Esophagus muscularis mucosa (tissue), 4 donors: ENCODE measurements at regions not wholly inside any gene's neighbourhood (a gene's known extent, or its start where the extent isn't known, plus 50 kb on each side); places are given as distances from the start of the nearest gene placed in this dataset.
A peak's percentile ranks its signal among the peaks of the same experiment; 100 is the strongest.

Source experiments
- DNase-seq: peaks from one replicate; pipeline ENCODE4 v3.0.0-alpha.2; 2017; ENCODE audit errors: extremely low spot score
- H3K27ac ChIP-seq, 4 donors: fragments of 200-600 bp; sonication (generic); replicated peaks in 1 of 4; 1 replicate in 3 of 4; 2 replicates in 1 of 4; pipeline ENCODE4 v1.5.1; 2016 to 2019; ENCODE audit warnings: mild to moderate bottlenecking in 1 of 4
- H3K27me3 ChIP-seq, 4 donors: fragments of 200-600 bp; sonication (generic); one replicate each; pipeline versions ENCODE4 v1.5.1 to v1.6.0; 2016 to 2019
- H3K36me3 ChIP-seq, 4 donors: fragments of 200-600 bp; sonication (generic); one replicate each; pipeline ENCODE4 v1.5.1; 2016 to 2019
- H3K4me1 ChIP-seq, 4 donors: fragments of 200-600 bp; sonication (generic); one replicate each; pipeline ENCODE4 v1.5.1; 2016 to 2019
- H3K4me3 ChIP-seq, 4 donors: fragments of 200-600 bp; sonication (generic); 1 replicate in 2 of 4; 2 replicates in 2 of 4; pipeline ENCODE4 v1.5.1; 2016 to 2019; ENCODE audit warnings: mild to moderate bottlenecking in 4 of 4, moderate library complexity in 1 of 4
- H3K9me3 ChIP-seq, 4 donors: fragments of 200-600 bp; sonication (generic); 1 replicate in 3 of 4; 2 replicates in 1 of 4; pipeline ENCODE4 v1.5.1; 2016 to 2019
- EP300 ChIP-seq: sonication (generic); formaldehyde crosslinking; IDR thresholded peaks from one replicate; pipeline ENCODE4 v1.6.1; 2017; ENCODE audit warnings: antibody characterized with exemption
- POLR2A ChIP-seq: fragments of 450-650 bp; IDR thresholded peaks from one replicate; pipeline ENCODE4 v1.6.1; 2017; ENCODE audit warnings: antibody characterized with exemption, moderate library complexity, mild to moderate bottlenecking, low read depth
- POLR2AphosphoS5 ChIP-seq, 2 donors: sonication (generic); formaldehyde crosslinking; IDR thresholded peaks; one replicate each; pipeline ENCODE4 v1.6.1; 2017; ENCODE audit warnings: antibody characterized with exemption in 2 of 2
- WGBS: methylation state at CpG from one replicate; pipeline ENCODE4 v1.1.5; 2018; 5-methylcytosine and 5-hydroxymethylcytosine counted together
- intact Hi-C: fragments of 100-400 bp; cut with DNase I; formaldehyde crosslinking; loops from one replicate; pipeline ENCODE4 v1.15.1; 2023
- TF ChIP-seq, protein P1 (sequence below), 3 experiments: fragments of 200-600 bp in 2 of 3; fragments of 450-650 bp in 1 of 3; sonication (generic) in 2 of 3; IDR thresholded peaks; one replicate each; pipeline ENCODE4 v1.5.1; 2017 to 2019; ENCODE audit warnings: antibody characterized with exemption in 3 of 3, mild to moderate bottlenecking in 2 of 3, moderate library complexity in 1 of 3

- peak; percentile 64 for DNase-seq
- Histone ChIP-seq H3K4me3 (no peak overlapping the region), H3K27me3 (no peaks in the 10 kb centered on the region), H3K9me3 (no peaks in the 10 kb centered on the region), H3K36me3 (no peaks in the 10 kb centered on the region), H3K4me1 (peaks cover 0 to 19% (median 4%) of the 10 kb centered on the region in 4 donors), H3K27ac (no peak overlapping the region)
- intact Hi-C loops = no loop called here
- WGBS = 84% methylated on average over 6 of the region's 8 CpGs
- TF ChIP-seq POLR2A (no peak), POLR2AphosphoS5 (IDR thresholded peaks at IDR 0.05) (no peak), EP300 (no peak)
- TF ChIP-seq, protein P1, sequence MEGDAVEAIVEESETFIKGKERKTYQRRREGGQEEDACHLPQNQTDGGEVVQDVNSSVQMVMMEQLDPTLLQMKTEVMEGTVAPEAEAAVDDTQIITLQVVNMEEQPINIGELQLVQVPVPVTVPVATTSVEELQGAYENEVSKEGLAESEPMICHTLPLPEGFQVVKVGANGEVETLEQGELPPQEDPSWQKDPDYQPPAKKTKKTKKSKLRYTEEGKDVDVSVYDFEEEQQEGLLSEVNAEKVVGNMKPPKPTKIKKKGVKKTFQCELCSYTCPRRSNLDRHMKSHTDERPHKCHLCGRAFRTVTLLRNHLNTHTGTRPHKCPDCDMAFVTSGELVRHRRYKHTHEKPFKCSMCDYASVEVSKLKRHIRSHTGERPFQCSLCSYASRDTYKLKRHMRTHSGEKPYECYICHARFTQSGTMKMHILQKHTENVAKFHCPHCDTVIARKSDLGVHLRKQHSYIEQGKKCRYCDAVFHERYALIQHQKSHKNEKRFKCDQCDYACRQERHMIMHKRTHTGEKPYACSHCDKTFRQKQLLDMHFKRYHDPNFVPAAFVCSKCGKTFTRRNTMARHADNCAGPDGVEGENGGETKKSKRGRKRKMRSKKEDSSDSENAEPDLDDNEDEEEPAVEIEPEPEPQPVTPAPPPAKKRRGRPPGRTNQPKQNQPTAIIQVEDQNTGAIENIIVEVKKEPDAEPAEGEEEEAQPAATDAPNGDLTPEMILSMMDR (IDR thresholded peaks at IDR 0.05) = no peak
Observed at GRCh38 chr22:47656806-47657205, 894.4 kb downstream of the TBC1D22A start.

GRCh38 chr22:47655930-47656329 is 893.5 kb downstream of the TBC1D22A start:
- no peak overlapping the region for H3K27ac ChIP-seq
- no peak for TF ChIP-seq POLR2A

DNA sequence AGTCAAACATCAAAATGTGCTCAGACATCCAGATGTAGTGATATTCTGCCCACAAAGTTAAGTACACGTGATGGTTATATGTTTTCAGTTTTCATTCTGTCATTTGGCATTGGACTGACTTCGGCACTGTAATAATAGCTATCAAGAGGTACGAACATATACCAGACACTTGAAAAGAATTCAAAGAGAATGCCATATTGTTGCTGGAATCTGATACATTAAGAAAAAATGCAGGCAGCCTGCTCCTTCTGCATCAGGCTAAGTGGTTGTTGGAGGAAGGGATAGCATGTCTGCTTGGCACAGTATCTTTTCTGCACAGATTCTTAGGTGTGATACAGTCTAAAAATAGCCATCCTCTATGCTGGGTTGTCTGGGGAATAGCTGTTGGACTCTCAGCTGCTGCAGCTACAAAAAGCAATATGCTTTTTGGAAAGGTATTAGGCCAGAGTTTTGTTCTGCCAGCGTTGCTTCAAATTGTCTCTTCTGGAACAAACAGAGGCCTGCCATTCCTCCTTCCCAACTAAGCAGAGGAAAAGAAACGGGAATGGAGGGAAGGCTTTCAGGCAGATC is 892.6 kb downstream of the TBC1D22A start:
- Histone ChIP-seq H3K4me3 (no peak overlapping the region), H3K9me3 (no peaks in the 10 kb centered on the region), H3K27me3 (no peaks in the 10 kb centered on the region), H3K36me3 (no peaks in the 10 kb centered on the region), H3K4me1 (peaks cover 0 to 19% (median 4%) of the 10 kb centered on the region in 4 donors), H3K27ac (no peak overlapping the region)
- DNase-seq = no peak
- WGBS = 71% methylated on average over 5 of the region's 5 CpGs
- TF ChIP-seq, protein P1 (IDR thresholded peaks at IDR 0.05) = no peak
- TF ChIP-seq EP300 (no peak), POLR2A (no peak), POLR2AphosphoS5 (IDR thresholded peaks at IDR 0.05) (no peak)
- intact Hi-C loops = no loop called here

More at GRCh38 chr22:47655930-47656329, 893.5 kb downstream of the TBC1D22A start:
- H3K4me3 ChIP-seq = no peak overlapping the region
- peaks cover 0 to 19% (median 4%) of the 10 kb centered on the region in 4 donors for H3K4me1 ChIP-seq
- H3K27me3 ChIP-seq = no peaks in the 10 kb centered on the region
- intact Hi-C loops = no loop called here
- peak; percentile 24 for DNase-seq
- no peaks in the 10 kb centered on the region for H3K9me3 ChIP-seq
- H3K36me3 ChIP-seq = no peaks in the 10 kb centered on the region
- 62% methylated on average over 3 of the region's 3 CpGs for WGBS

DNA sequence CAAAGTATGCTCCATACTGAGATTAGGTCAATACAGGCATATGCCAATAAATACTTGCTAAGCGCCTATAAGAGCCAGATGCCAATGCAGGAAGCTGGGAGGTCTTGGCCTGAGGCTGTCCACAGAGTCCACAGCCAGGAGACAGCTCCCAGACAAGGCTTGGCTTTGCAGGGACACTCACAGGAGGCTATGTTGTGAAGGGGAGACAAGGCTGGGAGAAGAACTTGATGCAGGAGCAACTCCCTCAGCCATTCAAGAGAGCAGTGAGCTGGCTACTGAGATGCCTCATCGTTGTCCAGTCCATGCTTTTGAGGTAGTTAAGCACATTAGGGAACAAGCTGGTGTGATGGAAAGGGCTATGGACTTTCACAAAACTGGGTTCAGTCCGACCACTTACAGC is 891.5 kb downstream of the TBC1D22A start:
- 89% methylated on average over 3 of the region's 3 CpGs for WGBS
- no peak overlapping the region for H3K27ac ChIP-seq
- H3K9me3 ChIP-seq = no peaks in the 10 kb centered on the region
- peaks cover 0 to 19% (median 4%) of the 10 kb centered on the region in 4 donors for H3K4me1 ChIP-seq
- no peak for TF ChIP-seq POLR2AphosphoS5 (IDR thresholded peaks at IDR 0.05)
- no peak for TF ChIP-seq POLR2A
- no peak for TF ChIP-seq EP300
- TF ChIP-seq, protein P1 (IDR thresholded peaks at IDR 0.05) = no peak
- intact Hi-C loops = no loop called here
- DNase-seq = peak; percentile 62
- no peak overlapping the region for H3K4me3 ChIP-seq
- no peaks in the 10 kb centered on the region for H3K36me3 ChIP-seq
- H3K27me3 ChIP-seq = no peaks in the 10 kb centered on the region

DNA sequence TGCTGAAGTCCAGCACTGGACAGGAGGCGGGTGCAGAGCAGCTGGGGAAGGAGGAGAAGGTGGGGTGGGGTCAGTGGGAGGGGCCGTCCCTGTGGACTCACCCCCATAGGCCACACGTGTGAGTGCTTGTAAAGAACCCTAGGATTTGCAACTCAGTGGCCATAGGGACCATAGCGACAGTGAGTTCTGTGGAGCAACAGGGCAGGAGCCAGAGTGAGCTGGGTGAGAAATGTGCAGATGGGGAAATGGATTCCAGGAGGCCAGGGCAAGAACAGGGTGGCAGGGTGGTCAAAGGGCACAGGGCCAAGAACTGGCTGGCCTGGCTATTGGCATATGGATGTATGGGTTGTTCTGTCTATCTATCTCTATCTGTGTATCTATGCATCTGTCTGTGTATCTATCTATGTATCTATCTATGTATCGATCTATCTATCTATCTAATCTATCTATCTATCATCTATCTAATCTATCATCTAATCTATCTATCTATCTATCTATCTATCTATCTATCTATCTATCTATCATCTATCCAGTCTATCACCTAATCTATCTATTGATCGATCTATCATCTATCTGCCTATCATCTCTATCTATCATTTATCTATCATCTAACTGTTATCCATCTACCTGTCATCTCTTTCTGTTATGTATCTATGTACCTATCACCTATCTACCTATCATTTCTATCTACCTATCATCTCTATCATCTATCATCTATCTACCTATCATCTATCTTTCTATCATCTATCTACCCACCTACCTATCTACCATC is 889.0 kb downstream of the TBC1D22A start:
- Histone ChIP-seq H3K4me3 (no peak overlapping the region), H3K36me3 (no peaks in the 10 kb centered on the region), H3K4me1 (peaks cover 0 to 11% (median 4%) of the 10 kb centered on the region in 4 donors), H3K27ac (no peak overlapping the region), H3K27me3 (peaks cover 0 to 5% (median 0%) of the 10 kb centered on the region in 4 donors), H3K9me3 (no peaks in the 10 kb centered on the region)
- 75% methylated on average over 6 of the region's 6 CpGs for WGBS
- DNase-seq = peak; percentile 60
- intact Hi-C loops = no loop called here
- TF ChIP-seq POLR2A (no peak), EP300 (no peak), POLR2AphosphoS5 (IDR thresholded peaks at IDR 0.05) (no peak)
- TF ChIP-seq, protein P1 (IDR thresholded peaks at IDR 0.05) = no peak
